ENCODE measurements at regions not wholly inside any gene's neighbourhood (a gene's known extent, or its start where the extent isn't known, plus 50 kb on each side); places are given as distances from the start of the nearest gene placed in this dataset.

- no peak for DNase-seq
Observed at GRCh38 chr13:40406405-40407120, 259.9 kb downstream of the FOXO1 start.

DNA sequence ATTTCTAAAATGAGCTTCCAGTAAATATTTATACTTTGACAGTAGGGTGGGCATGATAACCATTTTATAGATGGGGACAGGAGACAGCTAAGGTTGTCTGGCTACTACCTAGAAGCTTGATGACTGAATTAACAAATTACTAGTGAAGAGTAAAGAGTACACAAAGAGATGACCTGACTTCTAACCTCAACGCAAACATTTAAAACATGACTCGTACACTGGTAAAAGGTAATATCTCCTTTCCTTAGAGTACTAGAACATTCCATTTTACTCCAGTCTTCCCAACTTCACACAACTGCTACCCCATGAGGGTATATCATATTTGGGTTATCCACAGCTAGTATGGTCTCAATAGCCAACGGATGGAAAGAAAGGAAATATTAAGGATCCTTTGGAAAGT is 258.9 kb downstream of the FOXO1 start:
- no peak for DNase-seq

- no peak for DNase-seq
Observed at GRCh38 chr13:40408602-40409001, 257.8 kb downstream of the FOXO1 start.

- DNase-seq, result no peak
Observed at GRCh38 chr13:40409278-40409677, 257.2 kb downstream of the FOXO1 start.

GRCh38 chr13:40410315-40410714 is 256.1 kb downstream of the FOXO1 start:
- no peak for DNase-seq

- DNase-seq, result no peak
Observed at GRCh38 chr13:40420160-40420740, 246.2 kb downstream of the FOXO1 start.

DNA sequence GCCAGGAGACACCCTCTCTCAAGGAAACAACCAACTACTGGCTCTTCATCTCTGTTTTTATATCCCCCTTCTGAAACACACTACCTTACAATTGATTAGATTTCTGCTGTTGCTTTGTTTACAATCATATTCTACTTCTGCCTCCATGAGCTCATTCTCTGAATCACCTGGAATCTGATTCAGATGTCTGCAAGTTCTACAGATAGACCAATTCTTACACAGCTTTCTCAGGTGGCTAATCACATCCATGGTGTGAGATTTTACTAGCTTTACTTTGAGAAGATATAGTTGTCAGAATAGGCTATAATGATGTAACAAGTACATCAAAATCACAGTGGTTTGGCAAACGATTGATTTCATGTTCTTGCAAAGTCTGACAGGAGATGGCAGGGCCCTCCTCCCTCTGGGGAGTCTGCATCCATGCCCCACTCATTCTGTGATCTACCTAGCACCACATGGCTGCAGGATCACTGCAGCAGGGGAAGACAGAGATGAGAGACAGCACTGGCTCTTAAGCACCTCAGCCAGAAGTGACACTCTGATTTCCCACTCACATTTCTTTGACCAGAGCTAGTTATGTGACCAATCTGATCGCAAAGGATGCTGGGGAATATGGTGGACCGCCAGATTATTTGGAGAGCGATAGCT is 243.7 kb downstream of the FOXO1 start:
- no peak for DNase-seq

GRCh38 chr13:40428354-40428753 is 238.1 kb downstream of the FOXO1 start:
- DNase-seq, result no peak

DNA sequence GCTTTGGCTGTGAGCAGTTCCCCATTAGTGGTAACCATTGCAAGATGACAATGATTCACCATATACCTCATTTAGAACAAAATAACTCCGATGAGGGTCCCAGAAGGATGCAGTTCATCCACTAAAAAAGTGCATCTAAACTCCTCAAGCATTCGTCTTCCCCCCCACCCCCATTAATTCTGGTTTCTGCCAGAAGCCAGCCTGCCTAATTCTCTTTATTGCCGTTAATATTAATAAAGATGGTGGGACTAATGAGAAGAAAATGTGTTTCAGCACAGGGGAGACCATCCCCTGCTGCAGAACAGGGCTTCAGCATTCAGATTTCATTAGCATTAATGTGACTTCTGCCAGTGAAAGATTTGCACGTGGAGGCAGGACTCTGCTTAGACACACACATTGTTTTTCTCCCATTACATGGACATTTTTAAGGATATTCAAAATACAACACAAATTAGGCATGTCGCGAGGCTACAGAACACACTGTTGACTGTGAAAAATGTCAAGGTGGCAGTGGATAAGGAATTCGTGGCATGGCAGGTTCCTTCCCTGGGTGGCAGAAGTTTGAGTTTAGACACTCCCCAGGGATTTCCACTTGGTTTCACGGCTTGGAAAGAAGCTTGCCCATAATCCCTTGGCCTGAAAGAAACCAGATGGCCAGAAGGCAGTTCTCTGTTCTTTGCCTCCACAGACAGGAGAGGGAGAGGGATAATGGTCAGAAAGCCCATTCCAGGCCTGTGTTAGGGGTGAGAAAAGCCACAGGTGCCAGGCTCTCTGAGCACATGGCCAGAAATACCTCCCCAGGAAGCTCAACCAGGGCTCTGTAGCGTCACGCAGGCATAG is 236.5 kb downstream of the FOXO1 start:
- no peak for DNase-seq

GRCh38 chr13:40432018-40432978 is 234.1 kb downstream of the FOXO1 start:
- no peak for DNase-seq

DNA sequence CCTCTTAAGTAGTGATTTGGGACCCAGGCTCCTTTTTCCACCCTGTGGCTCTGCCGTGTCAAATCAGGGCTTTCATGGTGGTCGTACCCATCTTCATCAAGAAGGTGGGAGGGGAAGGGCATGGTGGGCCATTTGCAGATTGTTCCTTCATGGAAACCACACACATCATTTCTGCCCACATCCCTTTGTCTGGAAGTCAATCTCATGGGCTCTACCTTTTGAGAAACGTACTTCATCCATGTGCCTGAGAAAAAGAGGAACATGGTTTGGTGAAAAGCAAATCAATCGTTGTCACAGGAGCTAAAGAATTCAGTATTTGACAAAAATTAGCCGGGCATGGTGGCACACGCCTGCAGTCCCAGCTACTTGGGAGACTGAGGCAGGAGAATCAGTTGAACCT is 233.4 kb downstream of the FOXO1 start:
- no peak for DNase-seq

GRCh38 chr13:40433577-40433976 is 232.9 kb downstream of the FOXO1 start:
- no peak for DNase-seq

DNA sequence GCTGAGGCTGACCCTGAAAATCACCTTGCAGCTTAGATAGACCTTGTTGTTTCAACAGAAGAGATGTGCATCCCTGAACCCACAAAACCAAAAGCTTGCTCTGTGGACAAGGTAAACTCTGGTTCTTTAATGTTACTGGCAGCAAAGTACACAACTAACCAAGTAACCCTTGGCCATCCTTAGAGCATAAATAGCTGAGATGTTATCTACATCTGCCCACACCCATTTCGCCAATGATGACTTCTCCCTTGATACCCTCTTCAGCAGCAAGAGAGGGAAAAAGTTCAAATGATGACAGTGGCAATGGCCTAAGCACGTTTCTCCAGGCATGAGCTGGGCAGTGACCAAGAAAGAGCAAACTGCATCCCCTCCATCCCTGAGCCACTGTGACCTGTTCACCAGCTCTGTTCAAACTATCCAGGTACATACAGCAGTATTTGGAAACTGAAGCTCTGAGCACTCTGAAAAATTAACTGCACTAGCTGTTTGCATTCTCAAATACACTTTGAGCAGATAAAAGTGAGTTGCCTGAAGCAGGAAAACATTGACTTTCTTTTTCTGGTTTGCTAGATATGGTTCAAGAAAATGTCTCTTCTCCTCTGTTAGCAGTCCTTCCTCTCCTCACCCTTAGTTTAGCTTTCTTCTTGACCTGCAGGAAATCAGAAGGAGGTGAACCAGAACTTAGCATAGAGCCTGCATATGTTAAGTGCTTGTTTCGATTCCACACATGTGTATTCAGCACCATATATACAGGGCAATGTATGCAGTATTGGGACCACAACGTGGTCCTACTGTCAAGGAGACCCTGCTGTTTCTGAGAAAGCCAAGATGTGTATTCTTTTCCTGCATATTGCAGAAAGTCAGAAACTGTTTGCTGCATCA is 231.7 kb downstream of the FOXO1 start:
- no peak for DNase-seq

- DNase-seq, result no peak
Observed at GRCh38 chr13:40438022-40438680, 228.3 kb downstream of the FOXO1 start.

DNA sequence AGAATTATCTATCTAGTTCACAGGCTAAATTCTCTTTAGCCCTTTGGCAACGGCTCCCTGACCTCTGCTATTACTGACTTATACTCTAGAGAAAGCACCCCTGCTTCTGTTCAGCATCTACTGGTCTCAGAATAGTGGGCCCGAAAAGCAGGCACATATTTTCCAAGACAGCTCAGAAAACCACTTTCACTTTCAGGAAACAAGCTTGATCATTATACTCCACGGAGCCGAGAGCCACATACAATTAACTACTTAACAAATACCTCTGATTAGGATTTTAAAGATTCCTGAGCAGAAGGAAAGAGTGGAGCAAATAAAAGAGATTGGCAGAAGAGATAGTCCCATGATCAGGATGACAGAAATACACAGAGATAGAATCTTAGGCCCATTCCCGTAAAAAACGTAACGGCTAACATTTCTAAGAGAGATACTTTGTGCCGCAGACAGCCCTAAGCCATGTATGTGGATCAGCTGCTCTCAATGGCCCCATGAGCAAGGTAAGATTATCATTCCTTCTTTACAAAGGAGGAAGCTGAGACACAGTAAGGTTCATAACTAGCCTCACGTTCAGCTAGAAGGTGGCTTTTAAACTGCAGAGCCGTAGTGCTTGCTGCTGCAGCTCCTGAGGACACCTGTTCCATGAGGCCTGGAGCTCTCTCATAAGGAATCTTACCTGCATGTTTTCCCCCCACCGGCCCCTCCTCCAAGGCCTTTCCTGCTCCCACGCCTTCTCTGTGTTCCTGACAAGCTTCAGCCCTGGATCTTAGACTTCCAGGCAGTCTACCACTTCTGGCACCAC is 227.2 kb downstream of the FOXO1 start:
- no peak for DNase-seq

DNA sequence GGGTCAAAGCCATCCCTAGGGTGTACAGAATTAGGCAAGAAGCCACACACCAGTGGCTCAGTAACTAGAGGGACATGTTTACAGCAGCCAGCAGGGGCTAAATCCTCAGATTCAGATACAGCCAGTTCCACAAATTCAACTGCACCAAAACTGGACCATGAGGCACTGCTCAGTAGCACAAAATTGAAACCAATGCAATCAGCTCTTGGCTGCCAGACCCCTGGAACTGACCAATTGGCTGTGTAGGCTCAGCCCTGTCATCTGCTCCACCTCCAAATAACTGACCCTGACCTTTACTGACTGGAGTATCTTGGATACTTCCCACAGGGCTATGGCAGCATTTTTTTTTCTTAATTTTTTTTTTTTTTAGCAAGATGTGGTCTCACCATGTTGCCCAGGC is 226.5 kb downstream of the FOXO1 start:
- no peak for DNase-seq

DNA sequence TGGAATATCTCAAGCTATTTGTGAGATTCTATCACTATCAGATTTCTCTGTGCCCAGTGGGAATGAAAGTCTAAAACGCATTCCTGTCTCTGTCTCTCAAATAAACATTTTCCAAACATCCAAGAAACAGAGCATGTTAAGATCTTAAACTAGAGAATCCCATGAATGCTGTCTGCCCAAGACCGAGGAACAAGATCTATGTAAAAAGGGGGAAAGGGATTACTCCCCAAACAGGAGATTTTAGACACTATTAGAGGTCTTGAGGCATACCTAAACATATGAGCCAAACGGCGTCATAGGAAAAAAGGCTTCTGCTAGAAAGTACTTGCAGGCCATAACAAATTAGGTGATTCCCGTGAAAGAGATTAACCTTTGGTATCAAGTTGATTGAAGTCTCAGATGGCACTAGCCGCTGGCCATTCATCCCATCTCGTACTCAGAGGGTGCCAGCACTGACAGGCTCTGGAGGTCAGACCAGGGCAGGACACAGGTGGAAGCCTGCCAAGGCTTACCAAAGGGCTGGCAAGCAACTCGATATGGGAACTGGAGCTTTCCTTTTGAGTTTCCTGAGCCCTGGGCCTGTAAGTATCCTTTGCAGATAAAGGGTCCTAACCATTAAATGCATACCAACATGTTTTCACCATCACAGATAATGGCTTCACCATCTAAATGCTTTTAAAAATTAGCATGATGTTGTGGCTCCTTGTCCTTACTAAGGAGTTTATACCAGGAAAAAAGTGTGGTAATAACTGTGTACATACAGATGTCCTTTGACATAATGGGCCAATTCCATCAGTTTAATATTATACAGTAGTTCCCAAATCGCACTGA is 225.2 kb downstream of the FOXO1 start:
- DNase-seq, result peak; percentile 9

- DNase-seq, result no peak
Observed at GRCh38 chr13:40442231-40442630, 224.2 kb downstream of the FOXO1 start.

DNA sequence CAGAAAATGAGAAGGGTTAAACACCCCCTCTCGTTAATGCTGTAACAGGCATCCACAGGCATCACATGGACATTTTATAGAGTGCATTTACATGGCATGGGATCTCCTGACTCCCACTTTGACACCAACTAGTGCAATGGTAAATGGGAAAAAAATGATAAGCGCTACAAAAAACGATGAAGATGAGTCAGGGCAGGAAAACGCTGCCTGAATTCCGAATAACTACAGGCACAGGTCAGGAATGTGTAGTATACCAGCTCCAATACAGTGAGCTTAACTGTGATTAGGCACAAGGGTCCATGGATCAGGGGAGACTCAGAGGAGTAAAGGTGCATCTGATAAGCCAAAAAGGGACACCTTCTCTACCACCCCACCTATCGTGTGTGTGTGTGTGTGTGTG is 223.6 kb downstream of the FOXO1 start:
- DNase-seq, result no peak

Measured in hematopoietic multipotent progenitor cell treated with erythropoietin and hydrocortisone succinate and interleukin-3 and kit ligand, for 8 days (in vitro differentiated cells).